Activated naive CD8-positive, alpha-beta T cell treated with anti-CD3 and anti-CD28 coated beads, Interleukin-2, amount 50 U/mL, for 16 hours (primary cell): ENCODE measurements at regions not wholly inside any gene's neighbourhood (a gene's known extent, or its start where the extent isn't known, plus 50 kb on each side); places are given as distances from the start of the nearest gene placed in this dataset.

ENCODE experiments used
- DNase-seq: peaks from one replicate; pipeline ENCODE4 v3.0.0-alpha.2; 2020; ENCODE audit warnings: low read depth, low spot score

GRCh38 chr2:193580176-193580950 lies 1385.6 kb upstream of the TMEFF2 start:
- DNase-seq: no peak

- DNase-seq: no peak
These were observed 1372.2 kb upstream of the TMEFF2 start for GRCh38 chr2:193566886-193567285.

- DNase-seq: no peak
These were observed 1371.5 kb upstream of the TMEFF2 start for GRCh38 chr2:193566276-193566675.

GRCh38 chr2:193562031-193562430 lies 1367.3 kb upstream of the TMEFF2 start:
- DNase-seq: no peak

GRCh38 chr2:193561054-193561453 lies 1366.3 kb upstream of the TMEFF2 start:
- no peak for DNase-seq

GRCh38 chr2:193556766-193557470 lies 1362.2 kb upstream of the TMEFF2 start:
- no peak for DNase-seq

GRCh38 chr2:193549661-193550060 lies 1354.9 kb upstream of the TMEFF2 start:
- no peak for DNase-seq

- DNase-seq: no peak
These were observed 1348.0 kb upstream of the TMEFF2 start for GRCh38 chr2:193542762-193543161.

GRCh38 chr2:193539188-193539587 lies 1344.5 kb upstream of the TMEFF2 start:
- no peak for DNase-seq

GRCh38 chr2:193538061-193538460 lies 1343.3 kb upstream of the TMEFF2 start:
- no peak for DNase-seq

GRCh38 chr2:193537531-193537930 lies 1342.8 kb upstream of the TMEFF2 start:
- no peak for DNase-seq

GRCh38 chr2:193528458-193528857 lies 1333.7 kb upstream of the TMEFF2 start:
- no peak for DNase-seq

GRCh38 chr2:193527146-193527545 lies 1332.4 kb upstream of the TMEFF2 start:
- DNase-seq: no peak

GRCh38 chr2:193523662-193524061 lies 1328.9 kb upstream of the TMEFF2 start:
- DNase-seq: no peak

- no peak for DNase-seq
These were observed 1326.8 kb upstream of the TMEFF2 start for GRCh38 chr2:193521523-193521922.

- DNase-seq: no peak
These were observed 1326.2 kb upstream of the TMEFF2 start for GRCh38 chr2:193520709-193521458.

GRCh38 chr2:193518041-193518817 lies 1323.5 kb upstream of the TMEFF2 start:
- no peak for DNase-seq

- DNase-seq: no peak
These were observed 1322.9 kb upstream of the TMEFF2 start for GRCh38 chr2:193517615-193518014.

GRCh38 chr2:193506035-193506434 lies 1311.3 kb upstream of the TMEFF2 start:
- no peak for DNase-seq

GRCh38 chr2:193505620-193506019 lies 1310.9 kb upstream of the TMEFF2 start:
- DNase-seq: no peak

GRCh38 chr2:193502363-193503035 lies 1307.8 kb upstream of the TMEFF2 start:
- no peak for DNase-seq
